ENCODE measurements at regions not wholly inside any gene's neighbourhood (a gene's known extent, or its start where the extent isn't known, plus 50 kb on each side); places are given as distances from the start of the nearest gene placed in this dataset.
A peak's percentile ranks its signal among the peaks of the same experiment; 100 is the strongest.

DNA sequence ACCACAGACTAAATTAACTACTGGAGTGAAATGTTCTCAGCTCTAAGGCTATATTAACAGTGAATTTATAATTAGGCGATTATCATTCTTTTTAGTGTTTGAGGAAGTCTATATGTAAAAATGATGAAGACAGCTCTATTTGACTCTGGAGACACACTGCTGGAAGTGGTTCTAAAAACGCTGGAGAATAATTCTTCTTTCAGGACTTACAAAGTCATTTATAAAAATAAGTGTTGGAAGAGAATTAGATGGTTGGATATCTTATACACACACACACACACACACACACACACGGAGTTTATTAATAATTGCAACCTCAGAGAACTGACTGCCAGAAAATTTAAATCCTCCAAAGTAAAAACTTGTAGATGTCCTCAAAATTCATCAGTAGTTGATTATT, 1171.3 kb downstream of the EFNB2 start:
- no peak for TF ChIP-seq CTCF (conservative IDR thresholded peaks at IDR 0.05; ENCODE audit: low read depth, low read length)
- no peak overlapping the region for H3K4me3 ChIP-seq (ENCODE audit: low read depth, low read length)
- DNase-seq (ENCODE audit: low read depth) = no peak

DNA sequence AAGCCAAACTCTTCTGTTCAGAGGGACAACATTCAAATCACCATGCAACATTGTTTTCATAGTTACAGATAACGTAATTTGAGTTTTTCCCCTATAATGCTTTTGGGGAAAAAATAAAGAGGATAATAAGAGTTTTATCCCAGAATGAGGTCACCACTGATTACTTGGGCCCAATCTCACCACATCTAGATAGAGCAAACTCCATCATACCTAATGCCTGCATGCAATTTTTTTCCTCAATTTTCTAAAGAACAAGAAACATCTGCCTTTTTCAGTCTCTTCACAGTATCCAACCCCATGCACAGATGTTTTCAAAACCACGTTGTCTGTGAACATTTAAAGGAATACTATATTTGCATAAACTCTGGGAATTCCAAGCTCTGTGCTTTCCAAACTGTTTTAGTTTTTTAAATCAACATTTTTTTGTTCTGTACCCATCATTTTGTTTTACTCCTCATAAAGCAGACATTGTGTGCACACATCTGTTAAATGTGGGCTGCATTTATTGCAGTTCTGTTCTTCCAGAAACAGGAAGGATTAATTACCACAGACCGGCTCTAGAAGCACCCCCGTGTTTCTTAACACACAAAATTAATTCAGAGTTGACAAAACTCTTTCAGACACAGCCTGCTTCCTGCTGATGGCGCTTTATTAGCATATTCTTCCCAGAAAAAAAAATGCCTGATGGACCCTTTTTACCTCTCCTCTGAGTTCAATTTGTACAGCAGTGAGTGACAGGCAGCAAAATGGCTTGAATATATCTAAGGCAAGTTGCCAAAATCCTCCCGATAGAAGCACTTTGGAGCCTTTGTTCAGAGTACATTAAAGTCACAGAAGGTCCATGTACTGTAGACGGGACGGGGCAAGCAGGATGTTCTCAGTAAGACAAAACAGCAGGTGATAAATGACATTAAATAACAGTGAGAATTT, 1171.9 kb downstream of the EFNB2 start:
- no peak for DNase-seq (ENCODE audit: low read depth)
- H3K4me3 ChIP-seq (ENCODE audit: low read depth, low read length) = no peak overlapping the region
- TF ChIP-seq CTCF (conservative IDR thresholded peaks at IDR 0.05; ENCODE audit: low read depth, low read length) = no peak

DNA sequence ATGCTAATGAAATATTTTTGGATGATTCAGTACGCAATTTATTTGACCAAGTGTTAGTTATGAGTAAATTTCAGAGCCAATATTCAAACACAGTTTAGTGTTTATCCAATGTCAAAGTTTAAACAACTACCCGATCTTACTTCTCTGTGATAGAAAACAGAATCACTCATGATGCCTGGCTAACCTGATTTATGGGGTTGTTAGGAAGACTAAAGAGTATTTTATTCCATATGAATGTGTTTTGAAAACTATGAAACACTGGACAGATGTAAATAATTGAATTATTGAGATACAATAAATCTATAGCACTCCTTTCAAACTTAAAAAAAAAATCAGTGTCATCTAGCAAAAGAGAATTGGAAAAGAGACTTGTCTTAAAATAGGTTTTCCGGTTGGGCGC, 1181.8 kb downstream of the EFNB2 start:
- TF ChIP-seq CTCF (conservative IDR thresholded peaks at IDR 0.05; ENCODE audit: low read depth, low read length) = no peak
- no peak overlapping the region for H3K4me3 ChIP-seq (ENCODE audit: low read depth, low read length)
- DNase-seq (ENCODE audit: low read depth) = no peak

DNA sequence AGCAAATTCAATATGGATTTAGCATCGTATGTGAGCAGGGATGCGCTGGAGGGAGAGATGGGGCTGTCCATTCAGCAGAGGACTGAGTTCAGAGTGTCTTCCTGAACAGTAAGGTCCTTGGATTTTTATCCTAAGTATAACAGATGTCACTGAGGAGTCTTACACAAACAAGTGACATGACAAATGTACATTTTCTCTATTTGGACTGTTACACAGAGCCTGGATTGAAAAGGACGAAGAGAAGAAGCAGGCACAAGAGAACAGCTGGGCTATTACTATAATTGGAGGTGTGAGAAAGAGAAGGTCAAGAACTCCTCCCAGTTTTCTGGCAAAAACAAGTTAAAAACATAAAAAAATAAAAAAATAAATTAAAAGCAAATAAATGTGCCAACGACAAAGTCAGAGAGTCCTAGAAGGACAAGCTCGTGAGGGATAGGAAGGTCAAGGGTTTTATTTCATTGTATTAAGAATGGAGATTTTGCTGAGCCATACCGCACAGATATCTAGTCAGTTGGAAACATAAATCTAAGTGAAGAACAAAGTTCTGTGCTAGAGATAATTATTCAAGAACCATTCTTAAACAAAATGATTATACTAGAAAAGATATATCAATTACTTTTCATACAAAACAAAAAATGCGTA, 1186.3 kb downstream of the EFNB2 start:
- DNase-seq (ENCODE audit: low read depth) = no peak
- no peak overlapping the region for H3K4me3 ChIP-seq (ENCODE audit: low read depth, low read length)
- no peak for TF ChIP-seq CTCF (conservative IDR thresholded peaks at IDR 0.05; ENCODE audit: low read depth, low read length)

- TF ChIP-seq CTCF (conservative IDR thresholded peaks at IDR 0.05; ENCODE audit: low read depth, low read length) = no peak
- peak; percentile 82 for DNase-seq (ENCODE audit: low read depth)
These were observed 1189.2 kb downstream of the EFNB2 start for GRCh38 chr13:105346141-105346775.

DNA sequence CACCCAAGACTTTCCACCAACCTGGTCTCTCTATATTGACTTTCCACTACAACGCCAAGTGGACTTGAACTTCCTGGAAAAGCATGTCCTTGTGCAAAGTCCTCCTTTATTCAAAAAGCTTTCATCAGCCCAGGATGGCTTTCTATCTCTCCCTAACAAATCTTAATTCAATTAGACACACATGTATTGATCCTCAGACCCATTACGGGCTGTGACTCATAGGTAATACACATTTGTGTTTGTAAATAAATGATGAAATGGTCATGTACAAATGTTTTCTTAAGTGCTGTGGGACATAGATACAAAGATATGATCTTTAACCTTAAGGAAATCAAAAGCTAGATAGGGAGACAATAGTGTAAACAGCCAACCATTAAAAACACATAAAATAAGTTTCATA, 1189.7 kb downstream of the EFNB2 start:
- no peak for DNase-seq (ENCODE audit: low read depth)
- H3K4me3 ChIP-seq (ENCODE audit: low read depth, low read length) = no peak overlapping the region
- no peak for TF ChIP-seq CTCF (conservative IDR thresholded peaks at IDR 0.05; ENCODE audit: low read depth, low read length)

More at GRCh38 chr13:105346141-105346775, 1189.2 kb downstream of the EFNB2 start:
- no peak overlapping the region for H3K4me3 ChIP-seq (ENCODE audit: low read depth, low read length)
